ENCODE measurements at regions not wholly inside any gene's neighbourhood (a gene's known extent, or its start where the extent isn't known, plus 50 kb on each side); places are given as distances from the start of the nearest gene placed in this dataset.

GRCh38 chr19:31943191-31943661 is 402.2 kb upstream of the ZNF507 start:
- ChIA-PET POLR2A (no interaction called here), CTCF (no interaction called here)
- ATAC-seq: peak in 1 of 2 experiments; percentile 34; a peak in 1 of 6 replicates

DNA sequence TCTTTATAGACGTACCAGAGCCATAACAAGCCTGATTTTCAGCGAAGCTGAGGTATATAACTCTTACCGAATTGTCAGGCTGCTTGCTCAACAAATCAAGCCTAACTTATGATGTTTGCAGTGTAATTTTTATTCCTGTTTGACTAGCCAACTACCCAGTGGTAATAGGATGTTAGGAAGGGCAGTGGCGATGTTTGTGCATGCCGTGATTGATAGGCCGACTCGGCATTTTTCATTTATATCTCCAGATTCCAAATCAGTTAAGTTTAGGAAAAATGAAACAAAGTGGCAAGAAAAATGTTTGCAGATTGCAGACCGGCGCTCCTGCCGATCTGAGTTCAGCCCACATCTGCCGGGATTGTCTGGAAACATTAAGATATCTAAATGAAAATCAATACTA is 401.6 kb upstream of the ZNF507 start:
- CTCF ChIA-PET: no interaction called here
- TF ChIP-seq ZSCAN20 (CRISPR knock-in tag; IDR thresholded peaks at IDR 0.05): no peak
- TF ChIP-seq KDM5A (IDR thresholded peaks at IDR 0.05): no peak
- TF ChIP-seq, protein P1, sequence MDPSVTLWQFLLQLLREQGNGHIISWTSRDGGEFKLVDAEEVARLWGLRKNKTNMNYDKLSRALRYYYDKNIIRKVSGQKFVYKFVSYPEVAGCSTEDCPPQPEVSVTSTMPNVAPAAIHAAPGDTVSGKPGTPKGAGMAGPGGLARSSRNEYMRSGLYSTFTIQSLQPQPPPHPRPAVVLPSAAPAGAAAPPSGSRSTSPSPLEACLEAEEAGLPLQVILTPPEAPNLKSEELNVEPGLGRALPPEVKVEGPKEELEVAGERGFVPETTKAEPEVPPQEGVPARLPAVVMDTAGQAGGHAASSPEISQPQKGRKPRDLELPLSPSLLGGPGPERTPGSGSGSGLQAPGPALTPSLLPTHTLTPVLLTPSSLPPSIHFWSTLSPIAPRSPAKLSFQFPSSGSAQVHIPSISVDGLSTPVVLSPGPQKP (IDR thresholded peaks at IDR 0.05; ENCODE audit: low read depth, low read length): no peak
- no peak for TF ChIP-seq NR3C1 (IDR thresholded peaks at IDR 0.05)
- no peak for TF ChIP-seq ZNF302 (CRISPR knock-in tag; IDR thresholded peaks at IDR 0.05)
- FAIRE-seq (peak; percentile 84), ATAC-seq (no peak), DNase-seq (ENCODE audit: low read depth in 1 of 2, low spot score in 1 of 2) (no peak)
- Histone ChIP-seq H3K9me3 (no peaks in the 10 kb centered on the region), H3K4me3 (no peak overlapping the region), H3K4me2 (no peak overlapping the region), H3K4me1 (no peaks in the 10 kb centered on the region), H3K27ac (no peak overlapping the region)
- POLR2A ChIA-PET: no interaction called here
- WGBS (ENCODE audit: missing lambda C conversion rate): 26% methylated on average over 11 of the region's 11 CpGs

More at GRCh38 chr19:31943191-31943661, 402.2 kb upstream of the ZNF507 start:
- Histone ChIP-seq H3K4me2 (no peak overlapping the region), H3K4me1 (no peaks in the 10 kb centered on the region), H3K4me3 (no peak overlapping the region), H3K27ac (no peak overlapping the region), H3K9me3 (peaks cover 3% of the 10 kb centered on the region; the same call in 1 of the 3 replicates)
- TF ChIP-seq FOSB (CRISPR knock-in tag; IDR thresholded peaks at IDR 0.05) (no peak), TFCP2L1 (CRISPR knock-in tag; IDR thresholded peaks at IDR 0.05) (no peak), HOXA7 (CRISPR knock-in tag; IDR thresholded peaks at IDR 0.05) (no peak), MAFK (IDR thresholded peaks at IDR 0.05; ENCODE audit: partially characterized antibody) (no peak), ZFP36 (IDR thresholded peaks at IDR 0.05; ENCODE audit: borderline replicate concordance, partially characterized antibody) (no peak), CHD4 (IDR thresholded peaks at IDR 0.05; ENCODE audit: borderline replicate concordance) (no peak)
- WGBS (ENCODE audit: missing lambda C conversion rate): 41% methylated on average over 11 of the region's 11 CpGs
- no peak for FAIRE-seq
- no peak for DNase-seq (ENCODE audit: low read depth in 1 of 2, low spot score in 1 of 2)

DNA sequence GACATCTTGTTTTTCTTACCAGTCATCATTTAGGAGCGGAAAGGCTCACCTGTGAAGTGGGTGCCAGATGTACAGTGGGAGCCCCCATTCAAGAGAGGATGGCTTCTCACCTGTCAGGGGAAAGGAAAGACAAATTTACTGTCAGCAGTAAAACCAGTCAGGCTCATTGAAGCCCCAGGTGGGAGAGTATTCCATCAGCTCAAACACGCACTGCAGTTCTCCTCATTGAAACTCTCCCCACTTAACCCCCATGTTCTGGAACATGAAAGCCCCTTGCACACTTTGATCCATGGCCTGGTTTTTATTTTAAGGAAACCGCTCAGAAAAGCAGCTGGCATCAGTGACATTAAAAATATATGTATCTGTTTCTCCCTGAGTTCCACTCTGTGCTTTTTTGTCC is 401.1 kb upstream of the ZNF507 start:
- DNase-seq (ENCODE audit: low read depth in 1 of 2, low spot score in 1 of 2) (no peak), FAIRE-seq (no peak), ATAC-seq (no peak)
- ChIA-PET CTCF (interaction anchor here (0.6 to 1.0 kb wide), 2 partner anchors 13 to 280 kb away, joined by 3 read pairs; no protein-coding TSS in a partner anchor), POLR2A (no interaction called here)
- WGBS (ENCODE audit: missing lambda C conversion rate): 7% methylated on average over 3 of the region's 3 CpGs
- Histone ChIP-seq H3K9me3 (no peaks in the 10 kb centered on the region), H3K4me3 (no peak overlapping the region), H3K4me2 (no peak overlapping the region), H3K4me1 (no peaks in the 10 kb centered on the region), H3K27ac (no peak overlapping the region)
- no peak for TF ChIP-seq CHD4 (IDR thresholded peaks at IDR 0.05; ENCODE audit: borderline replicate concordance)
- no peak for TF ChIP-seq PHF8 (IDR thresholded peaks at IDR 0.05; ENCODE audit: borderline replicate concordance, low read depth)
- TF ChIP-seq CTCF (IDR thresholded peaks at IDR 0.05): no peak
- TF ChIP-seq HOXB13 (CRISPR knock-in tag; IDR thresholded peaks at IDR 0.05; ENCODE audit: low read depth): no peak
- TF ChIP-seq EP300 (IDR thresholded peaks at IDR 0.05): no peak
- no peak for TF ChIP-seq MYC (IDR thresholded peaks at IDR 0.05; ENCODE audit: borderline replicate concordance, low read length)
- no peak for TF ChIP-seq NR3C1 (IDR thresholded peaks at IDR 0.05)
- no peak for TF ChIP-seq RCOR1 (IDR thresholded peaks at IDR 0.05; ENCODE audit: low read depth, low read length)
- no peak for TF ChIP-seq NPAS2 (CRISPR knock-in tag; IDR thresholded peaks at IDR 0.05; ENCODE audit: borderline replicate concordance)
- TF ChIP-seq EHF (CRISPR knock-in tag; IDR thresholded peaks at IDR 0.05): no peak
- no peak for TF ChIP-seq GATA3 (IDR thresholded peaks at IDR 0.05; ENCODE audit: borderline replicate concordance)
- no peak for TF ChIP-seq MAZ (IDR thresholded peaks at IDR 0.05; ENCODE audit: borderline replicate concordance, low read depth, low read length)
- no peak for TF ChIP-seq RAD21 (conservative IDR thresholded peaks at IDR 0.05 in 1 of 2, IDR thresholded peaks at IDR 0.05 in 1 of 2)
- TF ChIP-seq REST (IDR thresholded peaks at IDR 0.05): no peak

Measured in A549 (cell line).